ELR (cell line): ENCODE measurements at regions not wholly inside any gene's neighbourhood (a gene's known extent, or its start where the extent isn't known, plus 50 kb on each side); places are given as distances from the start of the nearest gene placed in this dataset.
"Not testable (repeated sequence)": the region's sequence is repeated elsewhere in the genome, so short reads cannot be mapped to it uniquely, and the experiment has no call there.

Experiments
- DNase-seq: peaks from one replicate; pipeline ENCODE4 v3.0.0-alpha.2; 2015; ENCODE audit warnings: low read depth

DNA sequence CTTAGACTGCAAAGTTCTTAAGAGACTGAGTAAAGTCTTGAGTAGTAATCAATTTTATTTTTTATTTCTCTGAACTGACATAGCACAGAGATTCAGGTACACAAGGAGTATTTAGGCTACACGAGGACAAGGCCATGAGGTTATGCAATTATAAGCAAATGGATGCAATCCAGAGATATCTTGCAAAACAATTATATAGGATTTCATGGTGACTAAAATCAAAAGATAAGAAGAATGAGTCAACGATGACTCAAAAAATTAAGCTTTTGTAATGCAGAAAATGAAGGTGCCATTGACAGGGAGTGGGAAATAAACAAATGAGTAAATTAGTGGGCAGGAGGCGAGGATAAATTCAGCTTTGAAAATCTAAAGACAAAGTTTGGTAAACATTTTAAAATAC, 66.7 kb upstream of the MYO3A start:
- peak; percentile 0 for DNase-seq

DNA sequence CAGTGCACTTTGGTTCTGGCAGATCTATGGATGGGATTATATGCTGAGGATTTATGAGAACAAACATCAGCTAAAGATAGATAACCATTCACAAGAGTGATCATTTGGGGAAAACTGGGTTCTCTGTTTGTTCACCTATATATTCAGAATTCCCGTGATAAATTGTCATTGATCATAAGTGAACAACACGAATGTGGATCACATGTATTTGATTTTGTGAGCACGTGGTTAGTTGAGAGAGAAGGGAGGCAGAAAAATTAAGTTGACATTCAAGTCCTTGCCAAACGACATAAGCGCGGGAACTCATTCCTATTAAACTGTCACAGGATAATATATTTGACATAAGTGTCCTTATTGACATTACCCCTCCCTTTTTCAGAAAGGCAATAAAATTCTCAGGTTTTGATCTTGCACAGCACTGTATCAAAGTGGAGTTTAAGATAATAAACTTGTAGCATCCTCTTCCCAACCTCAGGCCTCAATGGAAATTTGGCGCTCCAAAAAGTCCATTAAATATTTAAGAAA, 64.9 kb upstream of the MYO3A start:
- no peak for DNase-seq

DNA sequence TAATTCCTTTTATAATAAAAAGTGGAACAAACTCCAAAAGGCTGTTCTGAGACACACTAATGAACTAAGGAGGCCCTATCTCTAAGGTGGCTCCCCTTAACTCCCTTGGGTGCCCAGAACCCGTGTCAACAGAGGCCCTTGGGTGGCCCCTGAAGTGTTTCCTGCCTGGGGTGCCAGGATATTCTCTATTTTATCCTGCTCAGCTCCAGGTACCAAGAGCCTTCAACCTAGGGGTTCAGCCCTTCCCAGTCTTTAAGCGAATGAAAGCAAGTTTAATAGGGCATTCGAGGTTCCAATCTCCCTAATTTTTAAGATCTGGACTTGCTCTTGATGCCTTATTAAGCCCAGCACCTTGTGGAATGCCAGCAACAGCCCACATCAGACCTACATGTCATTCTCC, 64.4 kb upstream of the MYO3A start:
- DNase-seq = no peak

GRCh38 chr10:25874402-25874801, 59.6 kb upstream of the MYO3A start:
- not testable (repeated sequence) for DNase-seq

DNA sequence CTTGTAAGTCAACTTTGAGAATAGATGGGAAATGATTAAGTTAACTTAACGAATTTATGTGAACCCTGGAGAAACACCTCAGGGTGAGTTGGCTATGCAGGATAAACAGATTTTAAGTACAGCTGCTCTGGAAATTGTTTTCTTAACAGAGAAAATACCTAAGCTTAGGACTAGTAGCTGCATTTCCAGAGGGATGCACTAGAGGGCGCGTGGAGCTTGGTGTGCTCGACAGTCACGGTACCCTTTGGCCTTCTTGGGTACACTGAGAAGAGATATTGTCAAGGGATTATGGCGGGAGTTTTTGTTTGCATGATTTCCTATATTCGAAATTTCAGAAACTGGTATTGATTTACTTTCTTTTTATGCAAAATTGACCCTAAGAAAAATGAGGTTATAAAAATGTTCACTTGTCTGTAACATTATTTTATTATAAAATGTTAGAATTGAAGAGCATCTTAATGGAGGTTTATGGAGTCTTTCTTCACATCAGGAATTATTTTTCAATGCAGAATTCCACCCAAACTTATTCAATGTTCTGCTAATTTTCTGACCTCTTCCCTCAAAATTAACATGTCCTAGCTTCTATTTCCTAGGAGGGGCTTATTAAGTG, 58.4 kb upstream of the MYO3A start:
- peak; percentile 64 for DNase-seq

- DNase-seq = no peak
Observed at GRCh38 chr10:25877296-25877695, 56.7 kb upstream of the MYO3A start.
